GM19328 (cell line): ENCODE measurements at regions not wholly inside any gene's neighbourhood (a gene's known extent, or its start where the extent isn't known, plus 50 kb on each side); places are given as distances from the start of the nearest gene placed in this dataset.
"Not testable (repeated sequence)": the region's sequence is repeated elsewhere in the genome, so short reads cannot be mapped to it uniquely, and the experiment has no call there.

Source experiments
- ATAC-seq: cut with Tn5 transposase; IDR thresholded peaks from one replicate; pipeline ENCODE4 v1.9.1; 2021; ENCODE audit warnings: mild to moderate bottlenecking, moderate library complexity; ENCODE audit not compliant: unreplicated experiment

DNA sequence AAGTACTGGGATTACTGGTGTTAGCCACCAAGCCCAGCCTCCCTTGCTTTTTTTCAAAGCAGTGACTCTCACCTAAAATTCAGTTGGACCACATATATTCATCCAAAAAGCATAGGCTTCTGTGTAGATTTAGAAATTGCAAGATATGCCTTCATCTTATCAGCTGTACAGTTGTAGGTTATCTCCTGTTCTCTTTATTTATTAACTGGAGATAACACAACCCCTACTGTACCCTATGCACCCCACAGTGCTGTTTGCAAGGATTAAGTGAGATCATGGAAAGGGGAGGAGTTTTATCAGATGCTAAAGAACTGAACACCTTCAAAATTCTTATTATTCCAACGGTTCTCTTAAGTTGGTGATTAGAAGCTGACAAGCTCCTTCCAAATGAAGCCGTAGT is 164.4 kb upstream of the JARID2 start:
- no peak for ATAC-seq

DNA sequence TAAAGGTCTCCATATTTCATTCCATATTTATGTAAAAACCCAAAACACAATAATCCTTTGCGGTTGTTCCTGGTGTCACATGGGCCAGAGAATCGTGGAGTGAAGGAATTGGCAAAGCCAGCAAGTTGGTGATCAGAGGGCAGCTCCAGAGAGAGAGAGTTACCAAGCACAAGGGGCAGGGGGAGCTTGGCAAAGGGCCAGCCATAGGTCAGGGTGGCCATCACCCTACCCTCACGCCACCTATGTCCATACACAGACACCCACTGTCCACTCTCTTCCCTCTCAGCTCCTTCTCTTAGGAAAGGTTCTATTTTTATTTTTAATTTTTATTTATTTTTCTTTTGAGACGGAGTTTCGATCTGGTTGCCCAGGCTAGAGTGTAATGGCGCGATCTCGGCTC is 163.2 kb upstream of the JARID2 start:
- ATAC-seq, result no peak

DNA sequence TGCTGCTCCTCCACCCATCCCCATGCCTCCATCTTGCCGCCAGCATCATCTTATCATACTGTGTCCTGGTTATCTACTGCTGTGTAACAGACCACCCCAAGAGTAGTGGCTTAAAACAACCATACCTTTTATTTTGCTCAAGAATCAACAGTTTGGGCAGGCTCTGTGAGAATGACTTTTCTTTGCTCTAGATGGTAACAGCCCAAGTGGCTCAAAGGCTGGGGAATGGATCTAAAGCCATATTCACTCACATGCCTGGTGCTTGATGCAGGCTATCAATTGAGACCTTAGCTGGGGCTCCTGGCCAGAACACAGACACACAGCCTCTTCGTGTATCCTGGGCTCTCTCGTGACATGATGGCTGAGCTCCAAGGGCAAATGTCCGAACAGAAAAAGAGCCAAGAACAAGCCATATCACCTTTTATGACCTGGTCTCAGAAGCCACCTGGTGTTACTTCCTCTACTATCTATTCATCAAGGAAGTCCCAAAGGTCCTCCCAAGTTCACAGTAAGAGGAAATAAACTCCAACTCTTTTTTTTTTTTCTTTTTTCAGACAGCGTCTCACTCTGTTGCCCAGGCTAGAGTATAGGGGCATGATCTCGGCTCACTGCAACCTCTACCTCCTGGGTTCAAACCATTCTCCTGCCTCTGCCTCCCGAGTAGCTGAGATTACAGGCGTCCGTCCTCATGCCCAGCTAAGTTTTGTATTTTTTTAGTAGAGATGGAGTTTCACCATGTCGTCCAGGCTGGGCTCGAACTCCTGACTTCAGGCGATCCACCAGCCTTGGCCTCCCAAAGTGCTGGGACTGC is 159.3 kb upstream of the JARID2 start:
- ATAC-seq, result no peak

DNA sequence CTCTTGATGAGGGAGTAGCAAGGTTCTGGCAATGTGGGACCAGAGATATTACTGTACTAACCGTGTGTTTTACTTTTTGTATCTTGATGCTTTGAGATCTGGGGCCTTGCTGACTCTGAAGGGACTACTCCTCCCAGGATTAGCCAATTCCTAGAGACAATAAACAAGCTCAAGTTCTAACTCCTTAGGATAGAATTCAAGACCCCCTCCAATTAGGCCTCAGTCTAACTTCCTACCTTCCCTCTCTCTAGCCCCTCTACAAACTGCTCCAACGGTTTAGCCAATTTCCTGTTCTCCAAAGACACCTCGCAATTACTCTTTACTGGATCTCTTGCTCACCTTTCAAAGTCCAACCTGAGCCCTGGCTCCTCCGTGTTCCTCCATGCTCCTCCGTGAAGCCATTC is 158.7 kb upstream of the JARID2 start:
- ATAC-seq, result no peak

DNA sequence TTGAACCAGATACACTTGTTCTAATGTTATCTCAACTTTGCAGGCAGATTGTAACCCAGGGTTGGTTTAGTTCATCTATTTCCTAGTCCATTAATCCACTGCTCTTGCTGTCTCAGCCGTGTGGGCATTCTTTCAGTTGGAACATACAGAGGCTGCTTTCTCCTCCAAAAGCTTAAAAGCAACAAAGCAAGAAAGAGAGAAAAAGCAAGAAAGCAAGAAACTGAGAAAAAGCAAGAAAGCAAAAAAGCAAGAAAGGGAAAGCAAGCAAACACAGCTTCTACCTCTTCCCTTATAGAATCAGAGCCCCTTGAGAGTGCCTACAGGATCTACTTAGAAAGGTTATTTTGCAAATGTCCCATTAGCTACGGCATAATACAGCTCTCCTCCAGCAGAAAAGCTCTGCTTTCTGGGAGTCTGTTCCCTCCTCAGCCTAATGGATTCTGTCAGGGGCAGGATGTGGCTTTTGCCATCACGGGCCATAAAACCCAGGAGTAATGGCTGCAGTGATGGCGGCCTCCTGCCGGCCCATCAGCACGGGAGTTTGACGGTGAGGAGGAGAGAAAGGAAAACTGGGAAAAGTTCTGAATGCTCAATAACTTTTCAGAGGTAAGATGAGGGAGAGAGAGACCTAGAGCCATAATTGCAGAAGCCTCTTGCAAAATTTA is 156.8 kb upstream of the JARID2 start:
- ATAC-seq, result no peak

DNA sequence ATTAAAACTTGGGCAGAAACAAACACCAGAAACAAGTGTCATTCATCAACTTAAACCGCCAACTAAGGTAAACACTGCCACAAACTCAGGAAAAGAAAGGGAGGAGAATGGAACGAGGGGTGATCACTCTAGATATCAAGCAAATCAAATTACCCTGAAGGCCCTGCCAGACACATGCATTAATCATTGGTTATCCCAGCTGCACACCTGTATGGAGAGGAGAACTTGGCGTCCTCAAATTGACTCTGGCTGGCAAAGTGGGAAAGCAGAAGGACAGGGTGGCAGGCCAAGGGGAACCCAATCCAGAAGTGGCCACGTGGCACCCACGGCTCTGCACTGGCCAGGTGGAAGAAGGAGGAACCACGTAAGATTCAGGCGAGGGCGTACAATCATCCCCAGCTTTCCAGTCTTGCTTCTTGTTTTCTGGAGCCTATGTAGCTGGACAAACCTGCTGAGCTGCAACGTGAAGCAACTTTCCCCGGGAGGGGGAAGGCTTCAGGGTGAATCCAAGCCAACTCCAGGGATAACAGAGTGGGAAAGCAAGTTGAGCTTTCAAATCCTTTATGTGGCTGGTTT is 156.2 kb upstream of the JARID2 start:
- ATAC-seq, result no peak

DNA sequence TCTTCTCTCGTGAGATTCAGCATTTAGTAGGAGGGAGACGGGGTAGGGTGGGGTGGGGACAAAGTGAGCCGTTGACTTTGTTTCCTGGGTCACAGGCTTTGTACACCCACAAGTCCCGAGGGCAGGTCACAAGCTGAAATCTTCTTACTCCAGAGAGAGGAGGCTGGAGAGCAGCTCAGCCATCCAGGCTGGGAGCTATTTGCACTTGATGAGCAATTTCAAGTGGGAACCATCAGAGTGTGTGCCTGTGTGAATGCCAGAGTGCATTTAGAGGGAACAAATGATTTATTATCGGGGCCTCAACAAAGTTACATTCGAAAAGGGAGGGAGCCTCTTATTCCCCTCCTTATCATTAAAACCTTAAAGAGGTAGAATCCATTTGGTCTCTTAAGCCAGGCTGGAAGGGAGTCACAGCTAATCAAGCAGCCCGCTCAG is 155.7 kb upstream of the JARID2 start:
- no peak for ATAC-seq

DNA sequence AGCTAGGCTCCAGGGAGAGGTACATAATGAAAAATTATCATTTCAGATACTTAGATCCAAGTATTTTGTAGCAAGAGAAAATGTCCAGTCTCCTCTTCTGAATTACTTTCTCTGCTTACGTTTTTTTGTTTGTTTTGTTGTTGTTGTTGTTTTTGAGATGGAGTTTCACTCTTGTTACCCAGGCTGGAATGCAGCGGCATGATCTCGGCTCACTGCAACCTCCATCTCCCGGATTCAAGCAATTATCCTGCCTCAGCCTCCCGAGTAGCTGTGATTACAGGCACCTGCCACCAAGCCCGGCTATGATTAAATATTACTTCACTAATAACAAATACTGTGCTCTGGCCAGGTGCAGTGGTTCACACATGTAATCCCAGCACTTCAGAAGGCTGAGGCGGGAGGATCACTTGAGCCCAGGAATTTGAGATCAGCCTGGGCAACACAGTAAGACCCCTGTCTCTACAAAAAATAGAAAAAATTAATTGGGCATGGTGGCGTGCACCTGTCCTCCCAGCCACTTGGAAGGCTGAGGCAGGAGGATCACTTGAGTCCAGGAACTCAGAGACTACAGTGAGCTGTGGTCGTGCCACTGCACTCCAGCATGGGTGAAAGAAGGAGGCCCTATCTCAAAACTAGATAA is 155.0 kb upstream of the JARID2 start:
- ATAC-seq, result no peak

DNA sequence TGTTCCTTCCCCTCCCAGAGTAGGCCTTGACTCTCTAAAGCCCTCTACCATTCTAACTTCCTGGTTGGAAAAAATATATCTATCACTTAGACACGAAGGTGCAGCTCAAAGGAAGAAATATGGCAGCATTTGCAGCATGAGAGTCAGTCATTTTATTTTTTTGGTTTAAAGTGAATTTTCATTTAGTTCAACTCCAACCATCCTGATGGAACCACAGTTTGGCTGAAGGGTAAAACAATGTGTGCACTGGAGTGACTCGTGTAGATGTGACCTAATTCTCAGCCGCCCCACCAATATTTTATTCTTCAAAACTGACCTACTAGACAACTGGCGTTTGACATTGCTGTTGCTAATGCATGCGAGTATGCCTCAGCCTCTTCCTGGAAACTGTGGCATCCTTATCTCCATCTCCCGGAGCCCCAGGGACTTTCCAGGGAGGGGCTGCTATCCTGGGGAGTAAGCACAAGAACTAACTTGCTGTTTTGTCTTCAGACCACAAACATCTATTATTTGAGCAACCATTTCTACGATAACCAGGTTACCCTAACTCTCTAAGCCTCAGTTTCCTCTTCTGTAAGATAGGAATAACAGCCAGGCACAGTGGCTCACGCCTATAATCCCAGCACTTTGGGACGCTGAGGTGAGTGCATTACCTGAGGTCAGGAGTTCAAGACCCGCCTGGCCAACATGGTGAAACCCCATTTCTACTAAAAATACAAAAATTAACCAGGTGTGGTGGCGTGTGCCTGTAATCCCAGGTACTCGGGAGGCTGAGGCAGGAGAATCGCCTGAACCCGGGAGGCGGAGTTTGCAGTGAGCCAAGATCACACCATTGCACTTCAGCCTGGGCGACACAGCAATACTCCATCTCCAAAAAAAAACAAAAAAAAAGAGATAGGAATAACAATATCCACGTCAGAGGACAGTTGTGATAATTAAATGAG is 148.7 kb upstream of the JARID2 start:
- no peak for ATAC-seq

DNA sequence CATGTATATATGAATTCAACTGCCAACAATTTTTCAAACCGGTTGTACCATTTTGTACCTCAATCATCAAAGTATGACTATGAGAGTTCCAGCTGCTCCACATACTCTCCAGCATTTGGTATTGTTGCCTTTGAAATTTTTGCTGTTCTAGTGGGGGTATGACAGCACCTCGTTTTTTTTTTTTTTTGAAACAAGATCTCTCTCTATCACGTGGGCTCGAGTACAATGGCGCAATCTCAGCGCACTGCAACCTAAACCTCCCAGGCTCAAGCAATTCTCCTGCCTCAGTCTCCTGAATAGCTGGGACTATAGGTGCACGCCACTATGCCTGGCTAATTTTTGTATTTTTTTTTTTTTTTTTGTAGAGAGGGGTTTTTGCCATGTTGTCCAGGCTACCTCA is 144.7 kb upstream of the JARID2 start:
- ATAC-seq, result no peak

DNA sequence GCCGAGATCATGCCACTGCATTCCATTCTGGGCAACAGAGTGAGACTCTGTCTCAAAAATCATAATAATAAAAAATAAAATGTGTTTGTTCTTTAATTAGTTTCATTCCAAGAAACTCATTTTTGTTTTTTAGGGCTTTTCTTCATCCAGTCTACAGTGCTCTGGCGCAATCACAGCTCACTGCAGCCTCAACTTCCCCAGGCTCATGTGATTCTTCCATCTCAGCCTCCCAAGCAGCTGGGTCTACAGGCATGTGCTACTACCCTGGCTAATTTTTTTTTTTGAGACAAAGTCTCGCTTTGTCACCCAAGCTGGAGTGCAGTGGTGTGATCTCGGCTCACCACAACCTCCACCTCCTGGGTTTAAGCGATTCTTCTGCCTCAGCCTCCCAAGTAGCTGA is 143.6 kb upstream of the JARID2 start:
- no peak for ATAC-seq

DNA sequence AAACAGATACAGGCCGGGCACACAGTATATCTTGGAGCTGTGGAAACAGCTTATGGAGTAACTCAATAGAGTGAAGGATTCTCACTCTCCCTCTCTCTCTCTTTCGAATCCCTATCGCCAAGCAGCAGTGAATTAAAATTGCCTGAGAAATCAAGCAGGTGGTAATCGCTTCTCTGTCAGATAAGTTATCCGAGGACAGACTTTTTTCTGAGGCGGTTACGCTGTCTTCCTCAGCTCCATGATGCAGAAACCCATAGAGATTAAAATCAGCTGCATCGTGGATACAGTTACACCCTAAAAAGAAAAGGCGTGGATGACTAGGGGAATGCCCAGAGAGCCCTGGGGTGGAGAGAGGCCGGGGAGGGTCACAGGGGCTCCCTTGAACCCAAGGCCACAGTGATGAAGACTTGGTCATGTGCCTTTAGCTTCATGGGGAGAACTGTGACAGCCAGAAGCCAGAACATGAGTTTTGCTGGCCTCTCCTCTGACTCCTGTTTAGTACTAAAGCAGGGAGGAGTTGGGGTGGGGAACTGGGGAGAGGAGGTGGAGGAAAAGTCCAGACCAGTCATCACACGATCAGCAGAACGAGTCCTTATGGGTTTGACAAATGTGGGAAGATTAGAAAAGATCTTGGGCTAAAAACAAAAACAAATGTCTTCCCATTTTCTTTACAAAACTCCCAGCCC is 138.8 kb upstream of the JARID2 start:
- no peak for ATAC-seq

DNA sequence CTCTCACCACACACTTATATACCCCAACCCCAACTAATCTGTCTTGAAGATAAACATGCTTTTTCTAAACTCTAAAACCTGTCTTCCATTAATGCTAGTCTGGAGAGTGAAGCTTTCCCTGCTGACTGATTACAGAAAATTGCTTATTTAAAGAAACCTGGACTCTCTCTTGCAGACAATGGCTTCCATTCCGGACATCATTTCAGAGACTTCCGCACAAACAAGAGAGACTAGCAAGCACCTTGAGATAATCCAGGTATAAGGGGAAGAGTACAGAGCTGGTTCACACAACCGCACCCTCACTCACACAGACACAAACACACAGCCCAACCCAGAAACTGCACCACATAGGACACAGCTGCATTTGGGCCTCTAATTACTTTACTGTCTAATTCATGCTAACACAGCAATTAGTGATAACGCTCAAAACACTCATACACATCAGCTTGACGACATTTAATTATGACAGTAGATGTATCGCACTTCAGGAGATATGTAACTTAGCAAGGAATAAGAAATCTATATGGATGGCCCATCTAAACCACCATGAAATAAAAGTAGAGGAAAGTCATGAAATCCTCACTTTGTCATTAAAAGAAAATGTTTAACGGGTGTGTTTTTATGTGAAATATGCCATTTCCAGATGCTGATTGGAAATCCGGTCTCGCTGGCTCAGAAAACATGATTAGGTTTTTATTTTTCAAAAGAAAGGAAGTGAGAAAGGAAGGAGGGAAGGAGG is 138.1 kb upstream of the JARID2 start:
- ATAC-seq, result no peak

DNA sequence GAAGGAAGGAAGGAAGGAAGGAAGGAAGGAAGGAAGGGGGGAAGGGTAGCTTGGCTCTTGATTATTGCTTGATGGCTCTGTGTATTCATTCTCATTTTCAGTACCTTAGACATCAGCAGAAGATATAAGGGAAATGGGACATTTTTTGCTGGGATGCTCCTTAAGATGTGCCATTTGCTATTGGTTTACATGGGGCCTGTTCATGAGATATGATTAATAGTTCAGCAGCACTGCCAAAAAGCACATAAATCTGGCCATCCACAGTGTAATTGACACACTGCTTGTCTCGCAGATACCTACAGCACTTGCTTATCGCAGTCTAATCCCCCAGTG is 137.5 kb upstream of the JARID2 start:
- ATAC-seq, result no peak

DNA sequence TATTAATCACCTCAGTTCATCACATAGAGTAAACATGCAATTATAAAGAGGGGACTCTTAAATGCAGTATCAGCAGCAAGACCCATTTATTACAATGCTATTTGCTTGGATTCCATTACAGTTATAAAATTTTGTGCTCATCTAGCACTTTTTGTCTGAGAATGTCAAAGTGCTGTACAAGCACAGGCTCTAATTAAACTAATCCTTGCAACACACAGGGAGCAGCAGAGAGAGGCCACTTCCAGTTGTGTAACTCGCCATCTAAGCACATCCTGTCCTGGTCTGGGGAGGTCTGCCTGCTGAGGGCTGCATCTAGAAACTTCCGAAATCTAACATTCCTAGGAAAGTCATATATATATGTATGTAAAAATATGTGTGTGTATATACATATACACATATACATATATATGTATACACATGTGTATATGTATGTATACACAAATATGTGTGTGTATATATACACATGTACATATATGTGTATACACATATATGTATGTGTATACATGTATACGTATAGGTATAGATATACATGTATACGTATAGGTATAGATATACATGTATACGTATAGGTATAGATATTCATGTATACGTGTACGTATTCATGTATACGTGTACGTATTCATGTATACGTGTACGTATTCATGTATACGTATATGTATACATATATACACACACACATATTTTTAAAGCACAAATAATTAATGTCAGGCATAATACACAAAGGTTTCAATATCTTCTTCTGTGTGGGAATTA is 136.4 kb upstream of the JARID2 start:
- ATAC-seq, result no peak

DNA sequence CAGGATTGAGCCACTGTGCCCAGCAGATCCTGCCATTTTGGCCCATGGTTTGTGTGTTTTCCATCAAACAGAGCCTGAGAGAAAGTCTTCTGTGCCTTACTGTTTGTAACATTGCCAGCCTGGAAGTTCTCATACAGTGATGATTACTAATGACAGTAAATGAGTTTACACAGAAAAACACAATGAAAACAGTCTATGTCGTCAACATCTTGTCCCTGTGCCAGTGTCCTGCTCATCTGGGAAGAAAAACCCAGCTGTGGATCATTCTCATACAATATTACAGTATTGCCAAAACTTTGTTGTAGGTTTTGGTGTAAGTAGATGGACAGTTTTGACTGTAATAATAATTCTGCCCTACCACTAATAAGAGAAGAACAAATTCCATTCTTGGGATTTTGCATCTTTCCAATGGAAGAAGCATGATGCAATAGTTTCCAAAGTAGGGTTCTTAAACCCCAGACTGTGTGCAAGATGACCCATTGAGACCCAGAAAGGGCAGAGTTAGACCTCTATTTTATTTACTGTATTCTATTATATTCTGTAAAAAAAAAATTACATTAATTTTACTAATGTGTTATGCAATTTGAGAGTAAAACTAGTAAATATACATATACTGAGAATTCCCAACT is 135.0 kb upstream of the JARID2 start:
- no peak for ATAC-seq

DNA sequence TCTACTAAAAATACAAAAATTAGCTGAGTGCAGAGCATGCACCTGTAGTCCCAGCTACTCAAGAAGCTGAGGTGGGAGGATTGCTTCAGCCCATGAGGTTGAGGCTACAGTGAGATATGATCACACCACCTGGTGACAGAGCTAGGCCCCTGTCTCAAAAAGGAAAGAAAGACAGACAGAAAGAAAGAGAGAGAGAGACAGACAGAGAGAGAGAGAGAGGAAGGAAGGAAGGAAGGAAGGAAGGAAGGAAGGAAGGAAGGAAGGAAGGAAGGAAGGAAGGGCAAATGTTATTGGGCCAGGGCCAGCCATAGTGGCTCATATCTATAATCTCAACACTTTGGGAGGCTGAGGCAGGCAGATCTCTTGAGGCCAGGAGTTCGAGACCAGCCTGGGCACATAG is 134.3 kb upstream of the JARID2 start:
- not testable (repeated sequence) for ATAC-seq

DNA sequence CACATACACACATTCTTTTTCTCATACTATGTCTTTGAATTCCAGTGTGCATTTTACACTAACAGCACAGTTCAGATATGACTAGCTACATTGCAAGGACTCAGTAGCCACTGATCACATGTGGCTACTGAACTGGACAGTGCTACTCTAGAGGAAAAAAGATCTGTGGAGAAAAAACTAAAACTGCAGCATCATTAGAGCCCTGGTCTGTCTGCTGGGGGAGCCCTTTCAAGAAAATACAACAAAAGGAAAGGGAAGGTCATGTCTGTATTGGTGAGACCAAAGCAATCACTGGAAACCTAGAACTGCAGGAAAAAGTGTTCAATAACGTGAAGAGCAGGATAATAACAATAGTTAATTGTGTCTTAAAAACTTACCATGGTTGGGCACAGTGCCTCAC is 132.3 kb upstream of the JARID2 start:
- ATAC-seq, result no peak
